ENCODE measurements at regions not wholly inside any gene's neighbourhood (a gene's known extent, or its start where the extent isn't known, plus 50 kb on each side); places are given as distances from the start of the nearest gene placed in this dataset.

DNA sequence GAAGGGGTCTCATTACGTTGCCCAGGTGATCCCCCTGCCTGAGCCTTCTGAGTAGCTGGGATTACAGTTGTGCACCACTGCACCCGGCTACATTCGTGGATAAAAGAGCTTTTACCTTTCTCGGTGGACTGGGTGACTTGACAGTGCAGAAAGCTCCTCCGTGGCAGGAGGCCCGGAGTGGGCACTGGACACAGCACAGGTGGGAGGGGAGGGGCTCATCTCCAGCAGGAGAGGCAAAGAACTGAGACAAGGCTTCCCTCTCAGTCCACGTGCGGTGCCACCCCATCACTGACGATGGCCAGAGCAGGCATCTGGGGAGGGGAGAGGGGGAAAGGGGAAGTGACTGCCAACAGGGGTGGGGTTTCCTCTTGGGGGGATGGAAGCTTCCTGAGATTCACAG is 118.4 kb downstream of the SHANK2 start:
- Histone ChIP-seq H3K23me2 (ENCODE audit: low read depth, low read length) (no peaks in the 10 kb centered on the region; the same call in 1 of the 2 replicates), H2BK12ac (ENCODE audit: low read depth, low read length) (no peak overlapping the region), H4K20me1 (replicated peaks in 1 of 2; ENCODE audit: control insufficient read depth in 1 of 2, insufficient read depth in 2 of 2, low read length in 2 of 2) (peaks cover 0 to 4% of the 10 kb centered on the region in 2 experiments), H2AK5ac (ENCODE audit: low read depth, low read length) (no peak overlapping the region), H3K9ac (replicated peaks in 1 of 4; ENCODE audit: extremely low read depth in 1 of 4, low read depth in 3 of 4, low read length in 3 of 4) (no peak overlapping the region), H3K56ac (replicated peaks; ENCODE audit: insufficient read length, low read depth, low read length) (no peak overlapping the region), H3K4me3 (ENCODE audit: extremely low read depth in 1 of 4, insufficient read depth in 2 of 4, low read depth in 3 of 4, low read length in 4 of 4) (no peak overlapping the region), H3K23ac (ENCODE audit: insufficient read length) (no peak overlapping the region), H3K4ac (replicated peaks; ENCODE audit: insufficient read length, low read depth, low read length) (no peak overlapping the region), H3K18ac (ENCODE audit: extremely low read depth, low read length) (no peak overlapping the region), H2BK5ac (ENCODE audit: low read depth, low read length) (no peak overlapping the region), H4K91ac (replicated peaks; ENCODE audit: insufficient read length, low read length) (no peak overlapping the region), H2BK15ac (ENCODE audit: low read length) (no peak overlapping the region), H3K36me3 (ENCODE audit: control insufficient read depth in 2 of 4, insufficient read depth in 4 of 4, low read length in 3 of 4) (peaks cover 0 to 11% (median 0%) of the 10 kb centered on the region in 4 experiments; a peak in 1 of 8 replicates), H4K5ac (ENCODE audit: insufficient read length, low read depth, low read length) (no peak overlapping the region), H3K79me2 (ENCODE audit: control insufficient read depth in 1 of 2, insufficient read depth in 2 of 2, low read length in 2 of 2) (no peaks in the 10 kb centered on the region; a peak in 1 of 4 replicates), H4K8ac (ENCODE audit: extremely low read depth, insufficient read depth, low read length) (no peak overlapping the region; the same call in 1 of the 2 replicates), H3K27ac (ENCODE audit: low read depth, low read length) (no peak overlapping the region), H3K14ac (ENCODE audit: insufficient read length) (no peak overlapping the region), H3K79me1 (ENCODE audit: low read depth, low read length) (peaks cover 12% of the 10 kb centered on the region), H3K27me3 (replicated peaks in 1 of 4; ENCODE audit: control insufficient read depth in 3 of 4, extremely low read depth in 1 of 4, insufficient read depth in 3 of 4, low read length in 3 of 4) (no peaks in the 10 kb centered on the region), H2BK120ac (replicated peaks; ENCODE audit: low read depth, low read length) (no peak overlapping the region), H2BK20ac (ENCODE audit: low read length) (no peak overlapping the region), H2AFZ (ENCODE audit: low read length) (no peak overlapping the region), H3K9me3 (ENCODE audit: insufficient read depth in 2 of 2, low read depth in 1 of 2, low read length in 1 of 2) (no peaks in the 10 kb centered on the region), H3K4me2 (ENCODE audit: insufficient read depth in 1 of 2, low read depth in 2 of 2, low read length in 2 of 2) (no peak overlapping the region), H3K4me1 (replicated peaks in 1 of 4; ENCODE audit: control insufficient read depth in 3 of 4, insufficient read depth in 4 of 4, low read length in 3 of 4) (peaks cover 0 to 3% (median under 1%) of the 10 kb centered on the region in 4 experiments; a peak in 2 of 7 replicates)
- 97% methylated on average over 6 of the region's 9 CpGs; no CpG with 5 or more reads in 1 of the 2 experiments for WGBS, 2 experiments (ENCODE audit: extremely low coverage in 1 of 2, insufficient coverage in 1 of 2, insufficient read length in 1 of 2, insufficient replicate concordance in 2 of 2, low coverage in 1 of 2, low lambda C conversion rate in 2 of 2, missing lambda C conversion rate in 1 of 2)
- FAIRE-seq (no peak), DNase-seq (ENCODE audit: low read depth in 1 of 2, low spot score in 2 of 2) (no peak)
- ChIA-PET POLR2A (ENCODE audit: partially characterized antibody) (interaction anchor here (0.7 to 1.6 kb wide), 2 partner anchors 15 to 17 kb away, joined by 3 to 4 read pairs; no protein-coding TSS in a partner anchor), CTCF (ENCODE audit: partially characterized antibody) (interaction anchor here (1.2 kb wide), 1 partner anchor 113 kb away, joined by 3 read pairs; no protein-coding TSS in a partner anchor)
- TF ChIP-seq SAP30 (IDR thresholded peaks at IDR 0.05; ENCODE audit: insufficient read depth, insufficient replicate concordance, low read length) (no peak), TBP (IDR thresholded peaks at IDR 0.05; ENCODE audit: low read depth, low read length) (no peak), NANOG (IDR thresholded peaks at IDR 0.05; ENCODE audit: insufficient read depth, low read depth, low read length, poor library complexity, severe bottlenecking) (no peak), RXRA (IDR thresholded peaks at IDR 0.05; ENCODE audit: insufficient read depth, low read depth, low read length) (no peak), CBX8 (IDR thresholded peaks at IDR 0.05; ENCODE audit: borderline replicate concordance, low read depth, low read length) (no peak), TCF12 (IDR thresholded peaks at IDR 0.05; ENCODE audit: low read depth, low read length) (no peak), TAF7 (optimal IDR thresholded peaks at IDR 0.05; ENCODE audit: borderline replicate concordance, low read depth, low read length) (no peak), POLR2A (IDR thresholded peaks at IDR 0.05; ENCODE audit: control extremely low read depth in 1 of 2, low read depth in 2 of 2, low read length in 2 of 2) (no peak), GTF2F1 (IDR thresholded peaks at IDR 0.05; ENCODE audit: borderline replicate concordance, low read depth, low read length) (no peak), CHD1 (IDR thresholded peaks at IDR 0.05; ENCODE audit: low read depth, low read length) (no peak), RNF2 (IDR thresholded peaks at IDR 0.05; ENCODE audit: borderline replicate concordance, low read depth, low read length, missing control alignments, poor library complexity, severe bottlenecking) (no peak), JUND (IDR thresholded peaks at IDR 0.05; ENCODE audit: low read length) (no peak), CREB1 (IDR thresholded peaks at IDR 0.05) (no peak), MAFK (IDR thresholded peaks at IDR 0.05; ENCODE audit: low read depth, low read length) (no peak), CBX5 (IDR thresholded peaks at IDR 0.05; ENCODE audit: low read depth, low read length) (no peak)

Data from H1 (cell line).